ENCODE measurements at regions not wholly inside any gene's neighbourhood (a gene's known extent, or its start where the extent isn't known, plus 50 kb on each side); places are given as distances from the start of the nearest gene placed in this dataset.

GRCh38 chr17:70295731-70296130, 126.4 kb downstream of the KCNJ2 start:
- no peaks in the 10 kb centered on the region for H3K27me3 ChIP-seq (replicated peaks; ENCODE audit: insufficient read depth, low read depth, low read length, poor library complexity)
- intact Hi-C loops (cut with micrococcal nuclease; ENCODE audit: unreplicated experiment) = no loop called here
- POLR2A ChIA-PET (ENCODE audit: low non-redundant PET) = no interaction called here

GRCh38 chr17:70296456-70296855, 127.1 kb downstream of the KCNJ2 start:
- intact Hi-C loops (cut with micrococcal nuclease; ENCODE audit: unreplicated experiment) = no loop called here
- no peaks in the 10 kb centered on the region for H3K9me3 ChIP-seq (ENCODE audit: low read depth, low read length, poor library complexity, severe bottlenecking)

More at GRCh38 chr17:70295731-70296130, 126.4 kb downstream of the KCNJ2 start:
- Histone ChIP-seq H3K36me3 (ENCODE audit: insufficient read depth, low read length, poor library complexity, severe bottlenecking) (no peaks in the 10 kb centered on the region), H3K27ac (ENCODE audit: low read depth, low read length, poor library complexity, severe bottlenecking) (no peak overlapping the region), H3K4me1 (ENCODE audit: insufficient read depth, low read length, poor library complexity, severe bottlenecking) (no peaks in the 10 kb centered on the region), H3K9me3 (ENCODE audit: low read depth, low read length, poor library complexity, severe bottlenecking) (no peaks in the 10 kb centered on the region), H3K4me3 (ENCODE audit: low read depth, low read length, poor library complexity, severe bottlenecking) (no peak overlapping the region)
- no peak for TF ChIP-seq CTCF (conservative IDR thresholded peaks at IDR 0.05; ENCODE audit: low read depth, low read length)
- TF ChIP-seq EZH2 (IDR thresholded peaks at IDR 0.05; ENCODE audit: borderline replicate concordance, low read depth, low read length, poor library complexity, severe bottlenecking) = no peak
- BruUV-seq (replicated peaks) = no TSS peak
- DNase-seq (ENCODE audit: low spot score) = no peak
- CTCF ChIA-PET = no interaction called here

GRCh38 chr17:70297397-70297796, 128.1 kb downstream of the KCNJ2 start:
- Histone ChIP-seq H3K4me3 (ENCODE audit: low read depth, low read length, poor library complexity, severe bottlenecking) (no peak overlapping the region), H3K4me1 (ENCODE audit: insufficient read depth, low read length, poor library complexity, severe bottlenecking) (no peaks in the 10 kb centered on the region), H3K27ac (ENCODE audit: low read depth, low read length, poor library complexity, severe bottlenecking) (no peak overlapping the region), H3K27me3 (replicated peaks; ENCODE audit: insufficient read depth, low read depth, low read length, poor library complexity) (no peaks in the 10 kb centered on the region), H3K9me3 (ENCODE audit: low read depth, low read length, poor library complexity, severe bottlenecking) (no peaks in the 10 kb centered on the region), H3K36me3 (ENCODE audit: insufficient read depth, low read length, poor library complexity, severe bottlenecking) (no peaks in the 10 kb centered on the region)
- TF ChIP-seq CTCF (conservative IDR thresholded peaks at IDR 0.05; ENCODE audit: low read depth, low read length) (no peak), EZH2 (IDR thresholded peaks at IDR 0.05; ENCODE audit: borderline replicate concordance, low read depth, low read length, poor library complexity, severe bottlenecking) (no peak)
- no TSS peak for BruUV-seq (replicated peaks)
- CTCF ChIA-PET = no interaction called here
- POLR2A ChIA-PET (ENCODE audit: low non-redundant PET) = no interaction called here
- DNase-seq (ENCODE audit: low spot score) = no peak
- intact Hi-C loops (cut with micrococcal nuclease; ENCODE audit: unreplicated experiment) = no loop called here

More at GRCh38 chr17:70296456-70296855, 127.1 kb downstream of the KCNJ2 start:
- Histone ChIP-seq H3K27ac (ENCODE audit: low read depth, low read length, poor library complexity, severe bottlenecking) (no peak overlapping the region), H3K4me3 (ENCODE audit: low read depth, low read length, poor library complexity, severe bottlenecking) (no peak overlapping the region), H3K27me3 (replicated peaks; ENCODE audit: insufficient read depth, low read depth, low read length, poor library complexity) (no peaks in the 10 kb centered on the region), H3K4me1 (ENCODE audit: insufficient read depth, low read length, poor library complexity, severe bottlenecking) (no peaks in the 10 kb centered on the region), H3K36me3 (ENCODE audit: insufficient read depth, low read length, poor library complexity, severe bottlenecking) (no peaks in the 10 kb centered on the region)
- BruUV-seq (replicated peaks) = no TSS peak
- ChIA-PET POLR2A (ENCODE audit: low non-redundant PET) (no interaction called here), CTCF (no interaction called here)
- TF ChIP-seq CTCF (conservative IDR thresholded peaks at IDR 0.05; ENCODE audit: low read depth, low read length) = no peak
- TF ChIP-seq EZH2 (IDR thresholded peaks at IDR 0.05; ENCODE audit: borderline replicate concordance, low read depth, low read length, poor library complexity, severe bottlenecking) = no peak
- DNase-seq (ENCODE audit: low spot score) = no peak
